8988T (cell line): ENCODE measurements at regions not wholly inside any gene's neighbourhood (a gene's known extent, or its start where the extent isn't known, plus 50 kb on each side); places are given as distances from the start of the nearest gene placed in this dataset.

Experiments used
- DNase-seq: peaks from one replicate; pipeline ENCODE4 v3.0.0; 2011

DNA sequence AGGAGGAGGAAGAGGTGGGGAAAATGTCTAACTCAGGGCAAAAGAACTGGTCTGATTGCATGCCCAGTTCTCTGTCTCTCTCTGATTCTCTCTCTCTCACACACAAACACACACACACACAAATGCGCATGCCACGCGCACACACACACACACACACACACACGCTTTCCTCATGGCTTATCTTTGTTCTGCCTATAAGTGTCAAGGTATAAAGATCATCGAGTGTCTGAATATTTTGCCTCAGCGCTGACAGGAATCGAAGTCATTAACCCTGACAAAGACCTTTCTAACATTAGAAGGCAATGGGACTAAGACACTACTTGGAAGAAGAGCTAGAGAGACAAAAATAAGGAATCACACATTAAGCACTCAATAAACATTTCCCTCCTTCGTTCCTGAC is 497.1 kb upstream of the KLHL29 start:
- DNase-seq = no peak

DNA sequence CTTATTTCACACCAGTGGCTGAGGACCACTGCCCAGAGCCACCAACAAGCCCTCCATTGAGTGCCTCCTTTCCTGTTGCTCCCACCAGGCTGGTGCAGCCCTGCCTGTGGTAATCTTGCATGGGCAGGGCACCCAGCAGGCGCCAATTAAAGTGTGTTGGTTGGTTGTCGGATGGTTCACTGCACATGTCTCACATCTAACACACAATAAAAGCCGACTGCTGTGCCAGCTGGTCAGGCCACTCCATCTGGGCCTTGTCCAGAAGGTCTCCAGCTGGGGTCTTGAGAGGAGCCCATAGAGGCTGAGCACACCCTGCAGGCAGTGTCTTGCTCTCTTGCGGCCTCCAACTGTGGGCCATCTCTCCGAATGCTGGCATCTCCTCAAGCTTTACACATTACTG is 494.8 kb upstream of the KLHL29 start:
- DNase-seq = no peak

DNA sequence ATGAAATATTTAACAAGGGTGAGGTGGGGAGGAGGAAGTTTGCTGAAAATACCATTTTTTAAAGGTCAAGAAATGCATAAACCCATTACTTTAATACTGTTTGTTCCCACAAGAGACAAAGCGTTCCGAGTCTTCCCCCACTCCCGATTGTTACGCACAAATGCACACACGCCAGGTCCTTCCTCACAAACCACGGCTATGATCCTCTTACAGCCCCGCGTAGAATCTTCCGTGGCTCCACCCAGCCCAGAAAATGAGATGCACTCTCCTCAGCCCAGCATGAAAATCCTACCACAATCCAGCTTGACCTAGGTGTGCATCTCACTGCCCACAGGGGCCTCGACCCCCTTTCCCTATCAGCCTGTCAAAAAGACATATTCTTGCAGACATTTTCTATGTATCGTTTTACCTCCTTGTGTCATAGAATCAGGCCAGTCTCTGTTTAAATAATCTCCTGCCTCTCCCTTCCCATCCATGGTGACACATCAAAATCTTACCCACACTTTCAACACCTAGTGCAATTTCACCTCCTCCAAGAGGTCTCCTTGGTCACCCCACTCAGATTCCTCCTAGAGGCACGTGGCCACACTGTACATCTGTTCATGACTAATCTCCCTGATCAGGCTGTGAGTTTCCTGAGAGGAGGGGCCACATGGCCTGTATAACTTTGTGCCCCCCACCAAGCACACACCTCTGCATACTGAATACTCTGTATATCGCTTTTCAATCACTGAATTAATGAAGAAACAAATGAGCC is 491.0 kb upstream of the KLHL29 start:
- no peak for DNase-seq

DNA sequence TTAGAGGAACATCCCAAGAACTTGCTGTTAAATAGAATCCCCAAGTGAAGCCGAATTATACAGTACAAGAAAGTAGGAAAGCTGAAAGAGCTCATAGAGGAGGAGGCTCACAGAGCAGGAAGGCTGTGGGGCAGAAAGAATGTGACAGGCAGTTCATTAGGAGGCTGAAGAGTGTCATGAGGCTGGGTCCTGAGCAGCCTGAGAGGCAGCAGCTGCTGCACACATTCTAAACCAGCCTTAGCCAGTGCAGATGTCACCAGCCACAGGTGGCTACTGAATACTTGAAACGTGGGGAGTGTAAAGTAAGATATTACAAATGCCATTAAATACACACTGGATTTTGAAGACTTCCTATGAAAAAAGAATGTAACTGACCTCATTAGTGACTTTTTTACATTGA is 490.2 kb upstream of the KLHL29 start:
- no peak for DNase-seq

DNA sequence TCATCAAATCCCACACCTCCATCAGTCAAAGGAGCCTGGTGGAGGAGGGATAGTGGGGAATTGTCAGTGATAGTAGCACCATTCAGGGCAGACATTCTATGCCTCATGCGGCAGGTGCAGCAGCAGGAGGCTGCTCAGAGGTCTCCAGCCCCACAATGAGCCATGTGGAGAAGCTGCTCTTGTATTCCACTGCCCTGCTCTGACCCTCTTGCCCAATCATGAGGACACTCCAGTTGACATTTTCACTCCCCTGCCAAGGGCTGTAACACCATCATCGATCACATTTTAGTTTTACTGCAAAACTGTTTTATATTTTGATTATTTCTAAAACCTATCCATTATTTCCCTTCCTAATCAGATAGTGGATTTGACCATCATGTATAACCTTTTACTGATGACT is 487.6 kb upstream of the KLHL29 start:
- no peak for DNase-seq

DNA sequence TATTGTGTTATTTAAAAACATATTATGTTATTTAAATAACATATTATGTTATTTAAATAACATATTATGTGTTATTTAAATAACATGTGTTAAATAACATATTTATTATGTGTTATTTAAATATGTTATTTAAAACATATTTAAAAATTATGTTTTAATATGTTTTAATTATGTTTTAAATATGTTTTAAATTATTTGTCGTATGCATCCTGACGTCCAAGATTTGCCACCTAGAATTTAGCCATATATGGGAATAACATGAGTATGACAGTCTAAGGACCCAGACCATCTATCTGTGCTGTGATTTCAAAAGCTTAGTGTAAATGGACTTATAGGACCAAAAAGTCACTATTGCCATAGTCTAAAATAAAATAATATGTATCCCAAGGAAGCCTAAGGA is 484.3 kb upstream of the KLHL29 start:
- no peak for DNase-seq

DNA sequence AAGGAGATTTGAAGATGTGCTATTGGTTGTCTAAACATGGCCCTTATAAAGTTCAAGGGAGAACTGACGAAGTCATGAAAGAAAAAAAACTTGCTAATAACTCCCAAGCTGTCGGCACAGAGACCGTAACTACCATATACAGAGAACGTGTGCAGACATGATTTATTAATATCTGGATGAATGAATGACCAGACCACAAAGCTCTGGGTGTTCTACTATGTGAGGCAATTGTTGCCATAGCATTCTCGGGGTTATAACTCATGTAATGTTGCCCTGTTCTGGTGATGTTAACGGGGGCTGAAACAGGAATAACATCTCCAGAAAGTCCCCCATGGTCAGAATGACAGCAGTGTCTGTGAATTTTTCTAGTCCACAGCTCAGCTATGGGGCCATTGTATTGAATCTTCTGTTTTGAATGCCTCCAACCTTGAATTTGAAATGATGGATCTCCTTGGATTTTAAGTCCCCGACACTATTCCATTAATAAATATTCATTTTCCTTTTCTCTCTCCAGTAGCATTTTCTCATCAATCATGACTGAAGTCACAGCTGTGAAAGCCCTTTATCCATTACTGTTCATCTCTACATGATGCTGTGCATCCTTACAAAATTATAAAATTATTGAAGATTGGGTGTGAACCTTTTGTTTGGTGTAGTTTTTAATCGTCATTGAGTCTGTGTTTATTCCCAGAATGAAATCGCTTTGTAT is 483.4 kb upstream of the KLHL29 start:
- DNase-seq = no peak

DNA sequence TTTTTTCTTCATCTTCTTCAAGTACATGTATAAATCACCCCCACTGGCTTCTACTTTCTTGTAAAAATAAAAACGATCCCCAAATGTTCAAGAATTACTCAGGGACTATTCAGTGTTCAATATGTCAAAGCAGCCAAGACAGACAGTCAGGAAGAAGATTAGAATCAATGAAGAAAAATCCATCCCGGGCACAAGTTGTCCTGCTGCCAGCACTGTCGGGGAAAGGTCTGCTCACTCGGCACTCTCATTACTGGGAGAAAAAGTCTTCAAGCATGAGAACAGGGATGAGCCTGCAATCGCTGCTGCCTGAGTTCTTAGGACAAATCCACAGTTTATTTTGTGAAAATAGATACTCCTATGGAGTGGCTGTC is 482.8 kb upstream of the KLHL29 start:
- no peak for DNase-seq

DNA sequence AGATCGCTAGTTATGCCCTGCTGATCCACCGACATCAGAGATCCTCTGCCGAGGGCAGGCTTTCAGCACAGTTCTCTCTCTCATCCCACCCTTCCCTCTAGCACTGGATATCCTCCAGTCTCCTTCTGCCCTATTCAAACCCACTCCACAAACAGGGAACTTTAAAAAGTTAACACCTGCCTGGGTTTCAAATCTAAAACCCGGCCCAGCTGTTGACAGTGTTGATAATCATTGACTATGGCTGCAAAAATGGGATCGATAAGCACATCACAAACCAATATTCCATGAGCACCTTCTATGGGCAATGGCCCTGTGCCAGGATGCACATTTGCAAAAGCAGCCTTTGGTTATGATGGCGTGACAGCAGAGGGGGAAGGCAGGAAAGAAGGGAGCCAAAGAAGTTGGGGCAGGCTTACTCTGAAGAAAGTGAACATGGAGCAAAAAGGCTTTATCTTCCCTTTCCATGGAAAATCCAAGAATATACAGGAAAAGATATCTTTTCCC is 482.3 kb upstream of the KLHL29 start:
- DNase-seq = no peak

DNA sequence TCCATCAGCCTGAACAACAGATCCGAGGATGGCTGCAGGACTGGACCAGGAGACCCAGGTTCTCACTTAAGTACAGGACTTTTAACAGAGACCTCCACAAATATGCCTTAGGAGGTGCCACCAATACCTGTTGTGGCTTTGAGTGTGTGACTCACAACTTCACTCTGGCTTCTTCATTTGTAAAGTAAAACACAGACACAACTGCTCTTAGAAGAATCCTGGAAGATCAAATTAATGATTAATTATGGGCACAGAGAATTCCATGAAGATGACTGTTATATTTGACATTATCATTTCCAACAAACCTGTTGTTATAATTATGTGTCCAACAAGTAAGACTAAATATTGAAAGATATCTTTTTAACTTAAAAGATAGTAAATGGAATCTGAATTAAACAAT is 481.4 kb upstream of the KLHL29 start:
- DNase-seq = no peak

DNA sequence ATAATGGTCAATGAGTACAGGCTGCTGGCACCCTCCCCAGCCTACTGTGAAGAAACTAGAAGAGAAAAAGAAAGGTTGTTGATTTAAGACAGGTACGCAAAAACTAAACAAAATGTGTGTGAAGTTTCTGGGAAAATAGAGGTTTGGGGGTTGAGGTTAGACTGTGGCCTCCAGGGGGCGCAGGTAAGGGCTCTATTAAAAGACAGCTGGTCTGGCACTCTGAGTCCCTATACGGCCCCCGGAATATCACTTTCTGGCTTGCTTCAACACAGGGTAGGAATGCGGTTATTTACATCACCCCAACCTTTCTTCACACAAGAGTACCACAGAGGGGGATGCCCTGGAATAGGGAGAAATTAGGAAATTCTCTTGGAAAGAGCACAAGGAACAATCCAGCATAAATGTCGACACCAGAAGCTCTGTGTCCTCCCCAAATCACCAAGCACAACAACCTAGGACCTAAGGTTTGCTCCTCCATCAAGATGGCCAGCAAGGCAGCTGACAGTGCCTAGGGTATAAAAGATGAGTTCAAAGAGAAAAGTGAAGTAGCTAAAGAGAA is 480.8 kb upstream of the KLHL29 start:
- DNase-seq = no peak

DNA sequence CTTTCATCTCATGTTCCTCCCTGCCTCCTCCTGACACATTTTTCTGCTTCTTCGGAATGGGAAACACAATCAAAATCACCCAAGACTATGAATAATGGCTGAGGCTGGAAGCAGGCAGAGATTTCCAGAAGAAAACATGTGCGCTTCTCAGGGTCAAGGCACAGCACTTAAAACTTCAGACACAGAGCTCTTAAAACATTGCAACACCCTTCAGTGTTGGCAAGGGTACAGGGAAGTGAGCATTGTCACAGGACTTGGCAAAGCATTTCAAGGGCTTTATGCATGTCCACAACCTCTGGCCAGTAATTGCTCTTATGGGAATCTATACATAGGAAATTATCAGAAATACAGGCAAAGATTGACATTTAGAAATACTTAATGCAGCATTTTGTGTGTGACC is 477.6 kb upstream of the KLHL29 start:
- no peak for DNase-seq

DNA sequence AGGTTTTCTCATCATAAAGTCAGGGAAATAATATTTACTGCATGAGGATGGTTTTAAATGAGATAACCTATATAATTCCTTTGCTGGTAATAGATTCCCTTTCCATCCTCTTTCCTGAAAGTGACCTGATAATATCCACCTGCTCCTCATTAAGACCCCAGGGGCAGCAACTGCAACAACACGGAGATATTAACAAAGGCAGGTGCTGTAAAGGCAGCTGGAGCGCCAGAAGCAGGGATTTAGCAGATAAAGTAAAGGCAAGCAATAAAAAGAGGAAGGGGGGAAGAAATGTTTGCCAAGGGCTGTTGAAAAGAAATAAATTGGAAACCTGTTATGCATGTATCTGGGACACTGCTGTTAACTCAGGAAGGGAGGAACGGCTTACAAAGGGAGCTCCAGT is 472.6 kb upstream of the KLHL29 start:
- no peak for DNase-seq

DNA sequence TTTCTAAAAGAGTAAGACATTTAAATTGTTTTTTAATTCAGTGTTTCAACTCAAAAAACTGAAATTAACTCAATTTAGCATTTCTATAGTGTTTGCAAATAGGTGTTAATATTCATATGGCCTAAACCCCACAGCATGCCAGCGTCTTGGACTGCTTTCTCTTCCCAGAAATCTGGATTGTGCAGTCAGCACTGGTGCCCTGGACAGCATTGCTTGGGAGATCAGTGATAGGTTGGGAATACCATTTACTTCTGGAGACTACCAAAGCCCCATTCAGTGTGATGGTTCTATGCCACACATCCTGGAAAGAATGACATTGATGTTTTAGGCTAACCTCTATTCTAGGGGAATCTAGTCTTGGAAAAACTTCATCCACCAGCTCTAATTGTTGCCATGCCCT is 455.0 kb upstream of the KLHL29 start:
- DNase-seq = no peak

DNA sequence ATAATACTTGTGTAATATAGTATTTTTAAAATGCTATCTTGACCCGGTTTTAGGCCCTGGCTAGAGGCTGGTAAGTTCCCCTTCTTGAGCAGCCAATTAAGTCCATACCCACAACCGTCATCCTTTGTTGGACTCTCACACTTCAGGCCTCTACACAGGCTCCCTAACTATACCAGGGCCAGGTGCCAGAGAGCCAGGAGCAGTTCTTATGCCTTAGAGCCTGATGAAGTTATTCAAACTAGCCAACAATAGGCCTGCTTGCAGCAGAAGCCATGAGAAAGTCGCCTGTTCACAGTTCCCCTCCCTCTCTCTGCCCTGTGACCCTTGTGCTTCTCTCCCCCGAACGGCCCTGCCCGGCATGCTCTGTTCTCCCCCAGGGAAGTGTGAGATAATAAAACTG is 454.2 kb upstream of the KLHL29 start:
- DNase-seq = no peak

DNA sequence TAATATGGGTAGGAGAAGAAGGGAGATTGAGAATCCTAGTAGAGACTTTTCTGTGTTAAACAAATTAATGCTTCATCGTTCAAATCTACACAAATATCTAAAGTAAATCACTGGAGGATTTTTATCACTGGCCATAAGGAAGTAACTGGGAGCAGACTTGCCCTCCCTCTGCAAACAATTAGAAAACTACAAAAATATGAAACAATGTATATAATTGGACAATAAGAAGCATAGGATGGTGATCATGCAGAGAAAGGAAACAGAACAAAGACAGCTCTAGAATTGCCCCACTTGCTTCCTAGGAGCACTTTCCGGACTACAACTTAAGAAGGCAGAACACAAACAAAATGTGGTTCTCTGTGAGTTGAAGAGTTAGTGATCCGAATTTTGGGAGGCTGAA is 452.7 kb upstream of the KLHL29 start:
- DNase-seq = no peak

DNA sequence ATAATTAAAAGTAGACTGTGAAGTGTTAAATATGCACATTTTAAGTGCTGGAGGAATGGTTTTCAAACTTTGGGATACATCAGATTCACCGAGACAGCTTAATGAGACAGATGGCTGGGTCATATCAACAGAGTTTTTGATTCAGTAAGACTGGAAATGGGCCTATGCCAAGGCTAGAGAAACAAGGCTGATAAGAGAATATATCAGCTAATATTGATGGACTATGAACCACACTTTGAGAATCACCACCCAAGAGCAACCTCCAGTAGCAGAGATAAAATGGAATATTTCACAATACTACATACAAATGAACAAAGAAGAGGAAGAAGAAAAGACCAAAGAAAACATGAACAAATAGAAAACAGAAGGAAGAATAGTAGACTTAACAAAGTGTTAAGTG is 450.2 kb upstream of the KLHL29 start:
- no peak for DNase-seq

DNA sequence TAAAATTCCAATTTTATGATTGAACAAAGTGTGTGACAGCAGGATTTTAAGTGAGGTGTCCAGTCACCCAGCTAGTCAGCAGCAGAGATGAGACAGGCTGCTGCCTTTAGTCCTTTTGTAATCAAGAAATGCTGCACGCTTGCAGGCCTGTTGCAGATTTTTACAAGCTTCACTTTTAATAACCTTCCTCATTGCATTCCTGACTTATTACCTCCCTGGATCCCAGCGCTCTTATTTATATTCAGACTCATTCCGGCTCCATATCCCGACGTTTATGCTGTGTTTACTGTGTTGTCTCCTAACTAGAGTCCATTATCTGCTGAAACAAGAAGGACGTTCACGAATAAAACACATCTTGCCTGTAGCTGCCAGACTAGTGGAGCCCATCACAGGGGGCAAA is 442.5 kb upstream of the KLHL29 start:
- no peak for DNase-seq

DNA sequence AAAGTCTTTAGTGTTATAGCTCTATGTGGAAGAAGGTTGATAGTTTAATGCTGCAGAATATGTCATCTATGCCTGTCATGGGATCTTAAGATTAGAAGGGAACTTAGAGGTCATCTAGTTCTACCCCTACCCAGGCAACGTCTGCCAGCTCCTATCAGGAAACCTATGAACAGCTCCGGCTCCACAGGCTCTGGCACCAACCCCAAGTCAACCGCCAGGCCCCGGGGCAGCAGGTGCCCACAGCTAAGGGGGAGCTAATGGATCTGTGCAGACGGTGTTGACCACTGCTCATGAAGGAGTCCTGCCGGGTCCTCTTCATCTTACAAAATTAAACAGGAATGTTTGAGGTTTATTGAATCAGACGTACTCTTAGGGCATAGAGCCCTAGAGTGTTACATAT is 440.8 kb upstream of the KLHL29 start:
- no peak for DNase-seq

DNA sequence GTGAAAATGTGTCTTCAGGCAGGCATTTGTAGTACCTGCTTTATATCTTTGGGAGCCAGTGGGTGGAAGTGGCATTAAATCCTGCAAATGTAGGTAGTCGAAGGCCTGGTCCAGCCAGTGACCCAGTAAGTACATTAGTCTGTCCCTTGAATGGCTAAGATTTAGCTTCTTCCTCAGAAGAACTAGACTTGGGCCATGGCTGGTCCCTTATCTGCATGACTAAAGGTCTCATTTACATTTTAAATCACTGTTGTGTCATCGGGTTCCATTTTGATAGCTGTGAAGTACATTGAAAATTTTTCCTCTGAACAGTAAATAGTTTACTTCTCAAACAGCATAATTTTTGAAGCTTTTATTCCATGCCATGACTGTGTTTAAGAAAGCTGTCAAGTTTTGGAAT is 438.4 kb upstream of the KLHL29 start:
- no peak for DNase-seq

DNA sequence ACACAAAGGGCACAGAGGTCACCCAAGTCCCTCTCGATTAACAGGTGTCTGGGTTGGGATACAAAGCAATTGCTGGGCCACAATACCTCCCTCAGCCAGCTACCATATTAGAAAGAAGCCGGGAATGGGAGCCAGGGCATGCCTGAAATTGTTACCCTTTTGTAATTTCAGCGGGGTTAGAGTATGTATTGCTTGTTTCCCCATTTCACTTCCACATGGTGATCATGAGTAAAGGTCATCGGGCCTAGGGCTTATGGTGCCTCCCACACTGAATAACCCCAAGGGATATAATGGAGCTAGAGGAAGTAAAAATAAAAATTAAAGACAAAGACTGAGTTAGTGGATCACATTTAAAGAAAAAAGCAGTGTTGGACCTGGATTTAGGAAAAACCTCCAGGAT is 437.2 kb upstream of the KLHL29 start:
- no peak for DNase-seq

DNA sequence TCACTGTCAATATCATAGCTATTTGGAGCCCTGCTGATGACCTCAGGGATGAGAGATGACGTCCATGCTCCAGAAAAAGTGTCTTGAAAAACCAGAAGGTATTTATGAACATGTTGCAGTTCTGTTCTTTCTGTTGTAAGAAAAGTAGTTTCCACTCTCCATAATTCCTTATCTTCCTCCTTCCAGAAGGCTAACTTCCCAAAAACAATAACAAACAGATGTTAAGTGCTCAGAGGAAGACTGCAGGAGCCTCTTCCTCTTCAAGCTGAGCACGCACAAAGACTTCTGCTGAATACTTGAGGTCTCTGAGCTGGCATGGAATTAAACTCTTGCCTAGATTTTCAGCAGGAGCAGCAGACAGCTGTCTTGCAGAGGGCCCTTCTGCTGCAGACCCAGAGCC is 434.5 kb upstream of the KLHL29 start:
- no peak for DNase-seq

DNA sequence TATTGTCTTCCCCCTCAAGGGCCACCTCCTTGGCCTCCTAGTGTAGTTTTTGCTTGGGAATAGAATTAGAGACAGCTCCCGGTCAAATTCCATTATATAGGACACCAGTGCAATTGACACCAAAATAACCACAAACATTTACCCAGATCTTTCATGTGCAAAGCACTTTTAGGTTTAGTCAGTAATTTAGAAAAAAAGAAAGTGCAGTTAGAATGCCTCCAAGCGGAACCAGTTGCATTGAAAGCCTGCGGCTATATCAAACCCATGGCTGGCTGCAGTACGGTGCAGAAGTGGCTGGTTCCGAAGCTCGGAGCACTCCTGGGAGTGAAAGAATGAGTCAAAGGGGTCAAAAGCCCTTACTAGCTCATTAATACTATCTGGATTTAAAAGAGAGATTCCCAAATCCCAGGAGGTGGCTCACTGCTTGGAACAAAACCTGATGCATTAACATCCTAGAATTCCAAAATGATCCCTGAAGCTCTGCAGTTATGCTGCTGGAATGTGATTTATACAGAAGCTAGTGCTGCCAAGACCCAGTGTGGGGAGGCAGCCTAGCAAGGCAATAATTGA is 432.2 kb upstream of the KLHL29 start:
- DNase-seq = no peak

DNA sequence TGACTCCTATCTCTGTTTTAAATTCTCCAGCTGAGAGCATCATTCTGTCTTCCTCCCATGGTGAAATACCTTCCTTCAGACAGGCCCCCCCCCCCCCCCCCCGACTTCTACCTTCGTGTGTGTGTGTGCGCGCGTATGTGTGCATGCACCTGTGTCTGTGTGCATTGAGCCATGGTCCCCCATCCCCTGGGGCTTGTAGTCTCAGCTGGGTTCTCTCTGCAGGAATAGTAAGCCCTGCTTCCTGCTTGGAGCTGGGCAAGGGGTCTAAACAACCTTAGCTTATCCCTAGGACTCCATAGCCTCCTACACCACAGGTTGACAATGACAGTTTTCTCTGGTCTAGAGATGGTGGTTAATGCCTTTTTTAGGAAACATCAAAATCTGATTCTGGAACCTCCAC is 427.5 kb upstream of the KLHL29 start:
- DNase-seq = no peak
